ENCODE measurements at regions not wholly inside any gene's neighbourhood (a gene's known extent, or its start where the extent isn't known, plus 50 kb on each side); places are given as distances from the start of the nearest gene placed in this dataset.
A peak's percentile ranks its signal among the peaks of the same experiment; 100 is the strongest.

DNA sequence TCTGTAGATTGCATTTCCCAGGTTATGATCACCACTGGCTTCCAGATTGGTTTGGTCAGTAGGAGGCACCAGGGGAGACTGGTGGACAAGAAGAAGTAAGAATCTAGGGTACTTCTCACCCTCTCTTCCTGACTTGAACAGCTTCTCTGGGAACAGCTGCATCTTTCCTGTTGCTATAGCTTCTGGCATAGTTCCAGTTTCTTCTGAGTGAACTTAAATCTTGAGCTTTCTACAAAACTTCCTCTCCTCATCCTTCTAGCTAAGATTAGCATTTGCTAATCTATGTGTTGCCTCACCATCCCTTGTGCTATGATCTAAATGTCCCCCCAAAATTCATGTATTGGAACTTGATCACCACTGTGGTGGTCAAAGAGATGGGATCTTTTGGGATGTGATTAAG, 724.6 kb downstream of the UTRN start:
- no peak for DNase-seq (ENCODE audit: low spot score)
- TF ChIP-seq, protein P1, sequence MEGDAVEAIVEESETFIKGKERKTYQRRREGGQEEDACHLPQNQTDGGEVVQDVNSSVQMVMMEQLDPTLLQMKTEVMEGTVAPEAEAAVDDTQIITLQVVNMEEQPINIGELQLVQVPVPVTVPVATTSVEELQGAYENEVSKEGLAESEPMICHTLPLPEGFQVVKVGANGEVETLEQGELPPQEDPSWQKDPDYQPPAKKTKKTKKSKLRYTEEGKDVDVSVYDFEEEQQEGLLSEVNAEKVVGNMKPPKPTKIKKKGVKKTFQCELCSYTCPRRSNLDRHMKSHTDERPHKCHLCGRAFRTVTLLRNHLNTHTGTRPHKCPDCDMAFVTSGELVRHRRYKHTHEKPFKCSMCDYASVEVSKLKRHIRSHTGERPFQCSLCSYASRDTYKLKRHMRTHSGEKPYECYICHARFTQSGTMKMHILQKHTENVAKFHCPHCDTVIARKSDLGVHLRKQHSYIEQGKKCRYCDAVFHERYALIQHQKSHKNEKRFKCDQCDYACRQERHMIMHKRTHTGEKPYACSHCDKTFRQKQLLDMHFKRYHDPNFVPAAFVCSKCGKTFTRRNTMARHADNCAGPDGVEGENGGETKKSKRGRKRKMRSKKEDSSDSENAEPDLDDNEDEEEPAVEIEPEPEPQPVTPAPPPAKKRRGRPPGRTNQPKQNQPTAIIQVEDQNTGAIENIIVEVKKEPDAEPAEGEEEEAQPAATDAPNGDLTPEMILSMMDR (IDR thresholded peaks at IDR 0.05; ENCODE audit: extremely low read depth, missing control alignments): no peak

DNA sequence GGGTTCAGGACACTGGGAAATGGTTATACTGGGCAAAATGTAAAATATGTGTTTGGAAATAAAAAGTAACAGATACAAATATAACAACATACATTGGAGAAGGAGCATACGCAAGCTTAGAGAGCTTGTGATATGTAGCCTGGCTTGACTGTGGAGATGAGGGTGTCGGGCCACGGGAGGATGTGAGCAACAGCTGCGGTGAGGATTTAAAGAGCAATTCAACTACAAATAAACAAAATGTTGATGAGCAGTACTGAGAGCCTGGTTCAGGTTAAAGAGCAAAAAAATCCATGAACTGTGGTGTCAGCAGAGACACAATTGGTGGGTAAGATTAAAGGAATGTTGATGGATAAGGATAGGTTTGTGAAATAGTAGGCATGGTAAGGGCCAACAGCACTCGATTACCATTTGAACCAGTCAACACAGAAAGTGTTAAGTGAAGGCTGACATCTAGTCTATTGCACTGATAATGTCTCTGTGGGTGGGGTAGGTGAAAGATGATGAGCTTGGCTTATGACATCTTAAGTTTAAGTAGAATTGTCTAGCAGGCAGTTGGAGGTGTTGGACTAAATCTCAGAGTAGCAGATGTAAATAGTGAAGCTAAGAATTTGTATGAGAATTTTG, 723.2 kb downstream of the EPM2A start:
- TF ChIP-seq, protein P1 (IDR thresholded peaks at IDR 0.05; ENCODE audit: extremely low read depth, missing control alignments): no peak
- no peak for DNase-seq (ENCODE audit: low spot score)

- TF ChIP-seq, protein P1 (IDR thresholded peaks at IDR 0.05; ENCODE audit: extremely low read depth, missing control alignments): no peak
- DNase-seq (ENCODE audit: low spot score): peak; percentile 37
These were observed 719.4 kb downstream of the EPM2A start for GRCh38 chr6:145015739-145016558.

- TF ChIP-seq, protein P1 (IDR thresholded peaks at IDR 0.05; ENCODE audit: extremely low read depth, missing control alignments): no peak
- no peak for DNase-seq (ENCODE audit: low spot score)
These were observed 718.3 kb downstream of the EPM2A start for GRCh38 chr6:145017051-145017450.

DNA sequence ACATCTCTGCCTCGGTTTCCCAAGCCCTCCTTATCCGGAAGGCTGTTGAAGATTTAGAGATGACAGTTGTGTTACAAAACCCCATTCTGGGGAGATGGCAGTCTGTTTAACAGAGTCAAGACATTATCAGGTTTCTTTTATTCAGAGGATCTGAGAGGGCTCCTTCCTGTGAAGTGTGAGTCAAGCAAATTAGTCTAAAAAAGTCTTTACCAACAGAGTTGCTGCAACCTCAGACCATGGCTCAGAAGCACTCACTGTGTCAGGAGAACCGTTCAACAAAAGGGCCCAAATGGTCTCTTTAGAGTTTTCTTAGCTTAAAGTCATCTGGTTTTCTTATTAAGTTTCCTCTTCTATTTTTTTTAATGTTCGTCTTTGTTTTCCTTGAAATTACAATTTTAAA, 717.8 kb downstream of the EPM2A start:
- DNase-seq (ENCODE audit: low spot score): no peak
- TF ChIP-seq, protein P1 (IDR thresholded peaks at IDR 0.05; ENCODE audit: extremely low read depth, missing control alignments): no peak

DNA sequence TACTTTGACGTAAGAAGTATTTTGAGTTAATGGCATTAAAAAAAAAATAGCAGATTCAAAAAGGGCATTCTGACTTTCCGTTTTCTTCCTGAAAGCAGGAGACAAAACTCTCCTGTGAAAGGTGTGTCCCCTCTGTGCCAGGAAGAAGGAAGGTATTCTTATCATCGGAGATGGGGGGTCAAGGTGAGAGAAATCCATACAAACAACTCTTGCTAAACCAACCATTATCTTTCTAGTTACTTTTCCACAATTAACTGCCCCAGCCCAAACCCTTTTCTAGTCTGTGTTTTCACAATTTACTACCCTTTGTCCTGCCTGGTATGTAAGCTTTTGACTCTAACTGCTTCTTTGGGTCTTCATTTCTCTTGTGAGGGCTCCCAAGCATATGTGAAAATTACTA, 717.3 kb downstream of the EPM2A start:
- TF ChIP-seq, protein P1 (IDR thresholded peaks at IDR 0.05; ENCODE audit: extremely low read depth, missing control alignments): no peak
- no peak for DNase-seq (ENCODE audit: low spot score)

DNA sequence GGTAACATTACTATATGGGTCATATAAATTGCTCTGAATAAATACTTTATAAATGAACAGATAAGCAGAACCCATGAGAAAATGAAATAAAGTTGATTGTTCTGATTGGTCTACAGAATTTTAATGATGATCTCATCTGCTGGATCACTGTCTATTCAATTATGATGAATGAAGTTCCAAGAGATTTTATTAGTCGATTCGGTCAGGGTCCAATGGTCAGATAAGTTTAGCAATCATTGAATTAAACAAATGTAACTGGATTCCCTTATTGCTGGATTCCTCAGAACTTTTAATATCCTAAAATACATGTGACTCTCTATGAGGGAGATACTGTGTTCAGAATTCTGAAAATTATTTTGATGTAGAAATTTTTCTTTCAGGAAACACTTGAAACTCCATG, 715.2 kb downstream of the EPM2A start:
- TF ChIP-seq, protein P1 (IDR thresholded peaks at IDR 0.05; ENCODE audit: extremely low read depth, missing control alignments): no peak
- no peak for DNase-seq (ENCODE audit: low spot score)

Measured in GM20000 (cell line).